A172 (cell line): ENCODE measurements at regions not wholly inside any gene's neighbourhood (a gene's known extent, or its start where the extent isn't known, plus 50 kb on each side); places are given as distances from the start of the nearest gene placed in this dataset.

ENCODE experiments used
- DNase-seq: peaks from one replicate; pipeline ENCODE4 v3.0.0-alpha.2; 2015; ENCODE audit warnings: low spot score

GRCh38 chr11:42175203-42175602 lies 715.8 kb upstream of the LRRC4C start:
- DNase-seq = no peak

GRCh38 chr11:42179216-42179615 lies 719.8 kb upstream of the LRRC4C start:
- DNase-seq = no peak

DNA sequence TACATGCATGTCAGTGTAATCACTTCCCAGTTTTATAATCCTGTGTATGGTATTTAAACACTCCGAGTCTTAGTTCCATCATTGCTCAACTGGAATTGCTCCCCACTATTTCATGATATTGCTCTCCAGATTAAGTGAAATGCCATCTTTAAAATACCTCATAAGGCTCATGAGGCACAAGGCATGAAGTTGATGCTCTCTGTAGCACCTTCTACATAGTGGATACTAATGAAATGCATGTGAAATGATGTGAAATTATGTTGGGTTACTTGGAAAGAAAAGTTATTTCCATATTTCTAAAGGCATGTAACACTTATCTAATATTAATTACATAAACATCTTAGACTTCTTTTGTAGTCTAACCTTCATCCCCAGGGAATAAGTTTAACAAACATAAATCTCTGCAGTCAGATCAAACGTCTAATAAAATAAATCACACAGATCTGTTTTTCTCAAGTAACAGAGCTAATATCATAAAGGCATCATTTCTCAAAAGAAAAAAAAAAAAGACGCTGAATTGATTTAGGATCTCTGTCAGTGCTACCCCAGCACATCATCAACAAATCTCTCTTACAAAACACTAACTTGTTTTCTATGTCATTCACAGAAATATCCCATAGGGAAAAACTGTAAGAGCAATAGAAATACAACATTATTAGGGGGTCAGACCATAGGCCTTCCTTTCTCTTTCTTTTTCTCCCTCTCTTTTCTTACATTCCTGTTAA lies 736.0 kb upstream of the LRRC4C start:
- DNase-seq = no peak

DNA sequence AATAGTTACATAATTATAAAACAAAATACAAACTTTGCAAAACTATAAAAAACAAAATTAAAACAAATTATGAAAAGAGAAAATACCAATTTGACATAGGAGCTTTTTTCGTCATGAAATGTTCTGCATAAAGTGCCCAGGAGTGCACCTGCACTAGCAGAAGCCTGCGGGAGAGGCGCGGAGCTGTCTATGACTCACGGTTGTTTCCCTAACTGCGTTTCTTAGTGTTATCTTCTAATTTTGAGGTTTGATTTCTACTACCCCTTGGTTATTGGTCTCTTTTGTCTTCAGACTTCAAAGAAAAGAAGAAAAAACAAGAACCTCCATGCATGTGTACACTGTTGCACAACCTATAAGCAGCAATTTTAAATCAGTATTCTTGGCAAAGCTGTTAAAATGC lies 740.9 kb upstream of the LRRC4C start:
- no peak for DNase-seq

GRCh38 chr11:42201603-42202148 lies 742.2 kb upstream of the LRRC4C start:
- no peak for DNase-seq

DNA sequence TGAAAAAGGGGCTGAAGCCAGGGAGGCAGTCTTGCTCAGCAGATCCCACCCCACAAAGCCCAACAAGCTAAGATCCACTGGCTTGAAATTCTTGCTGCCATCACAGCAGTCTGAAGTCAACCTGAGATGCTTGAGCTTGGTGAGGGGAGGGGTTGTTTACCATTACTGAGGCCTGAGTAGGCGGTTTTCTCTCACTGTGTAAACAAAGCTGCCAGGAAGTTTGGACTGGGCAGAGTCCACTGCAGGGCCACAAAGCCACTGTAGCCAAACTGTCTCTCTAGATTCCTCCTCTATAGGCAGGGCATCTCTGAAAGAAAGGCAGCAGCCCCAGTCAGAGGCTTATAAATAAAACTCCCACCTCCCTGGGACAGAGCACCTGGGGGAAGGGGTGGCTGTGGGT lies 746.1 kb upstream of the LRRC4C start:
- DNase-seq = no peak

GRCh38 chr11:42225664-42226063 lies 766.2 kb upstream of the LRRC4C start:
- DNase-seq = no peak

- no peak for DNase-seq
These were observed 773.2 kb upstream of the LRRC4C start for GRCh38 chr11:42232673-42233072.

DNA sequence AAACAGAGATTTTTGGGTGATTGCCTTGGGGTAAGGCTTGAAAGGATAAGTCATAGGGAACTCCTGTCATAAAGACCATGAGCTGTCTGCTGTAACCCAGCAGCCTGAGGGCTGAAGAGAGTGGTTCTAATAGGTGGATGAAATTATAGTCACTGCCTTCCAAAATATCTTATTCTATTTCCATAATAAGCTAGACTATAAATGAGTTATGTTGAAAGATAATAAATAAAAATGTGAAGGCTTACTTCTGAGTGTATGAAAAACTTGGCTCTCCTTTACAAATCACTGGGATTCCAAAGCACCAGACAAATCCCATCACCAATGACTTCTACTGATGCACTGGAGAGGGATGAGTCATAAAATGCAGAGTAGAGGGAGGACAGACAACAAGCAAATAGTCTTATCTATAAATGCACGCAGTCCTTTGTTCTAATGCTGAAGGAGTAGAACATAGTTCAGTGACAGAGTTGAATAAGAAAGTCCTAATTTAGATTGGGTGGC lies 775.0 kb upstream of the LRRC4C start:
- DNase-seq = no peak

GRCh38 chr11:42237701-42238235 lies 778.3 kb upstream of the LRRC4C start:
- DNase-seq = no peak

GRCh38 chr11:42239188-42239587 lies 779.7 kb upstream of the LRRC4C start:
- DNase-seq = no peak

GRCh38 chr11:42243385-42243784 lies 783.9 kb upstream of the LRRC4C start:
- DNase-seq = no peak

DNA sequence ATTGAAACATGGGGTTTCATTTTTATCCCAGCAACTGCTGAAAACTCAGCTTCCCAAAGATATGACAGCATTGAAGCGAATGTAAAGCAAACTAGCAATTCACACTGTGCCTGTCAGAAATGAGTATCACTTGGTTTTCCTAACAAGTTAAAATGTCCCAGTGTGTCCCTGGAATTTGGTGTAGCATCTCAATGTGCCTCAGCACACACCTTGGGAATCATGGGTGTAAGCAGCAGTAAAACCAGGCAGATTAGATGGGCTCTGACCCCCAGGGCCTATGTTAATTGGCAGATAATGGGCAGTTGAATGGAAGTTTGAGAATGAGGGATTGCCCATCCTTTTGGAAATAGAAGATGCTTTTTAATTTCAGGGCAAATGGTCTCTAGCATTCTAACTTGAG lies 784.9 kb upstream of the LRRC4C start:
- no peak for DNase-seq

DNA sequence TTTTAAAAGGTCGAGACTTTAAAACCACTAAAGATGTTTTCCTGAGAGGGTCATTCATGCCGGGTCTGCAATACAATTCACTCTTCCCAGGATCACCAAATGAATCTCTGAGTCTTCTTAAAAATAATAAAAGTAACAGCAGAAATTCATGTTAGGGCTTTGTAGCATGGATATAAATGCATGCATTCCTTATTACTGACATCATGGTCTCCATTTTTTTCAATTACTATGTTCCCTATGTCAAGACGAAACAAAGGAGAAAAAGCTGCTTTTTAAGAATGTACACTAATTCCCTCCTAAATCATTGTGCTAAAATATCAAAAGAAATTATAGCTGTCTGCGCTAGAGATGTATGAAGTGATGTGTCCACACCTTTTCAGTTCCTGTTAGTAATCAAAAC lies 789.9 kb upstream of the LRRC4C start:
- DNase-seq = no peak

DNA sequence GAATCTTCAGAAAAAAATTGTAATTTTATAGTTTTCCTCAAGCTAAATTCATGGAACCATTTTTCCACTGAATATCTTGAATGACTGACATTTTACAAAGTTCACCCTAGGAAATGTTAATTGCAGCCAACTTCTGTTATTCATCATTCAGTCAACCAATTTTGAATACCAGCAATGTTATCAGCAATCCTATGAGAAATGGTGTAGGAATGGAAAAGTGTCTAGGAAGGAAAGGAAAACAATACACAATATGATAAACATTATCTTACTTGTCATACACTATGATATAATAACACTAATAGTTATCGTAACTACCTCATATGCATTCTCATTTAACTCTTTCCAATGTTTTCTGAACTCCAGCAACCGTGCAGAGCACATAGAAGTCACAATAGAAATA lies 790.5 kb upstream of the LRRC4C start:
- DNase-seq = no peak

- DNase-seq = no peak
These were observed 792.5 kb upstream of the LRRC4C start for GRCh38 chr11:42251984-42252383.

DNA sequence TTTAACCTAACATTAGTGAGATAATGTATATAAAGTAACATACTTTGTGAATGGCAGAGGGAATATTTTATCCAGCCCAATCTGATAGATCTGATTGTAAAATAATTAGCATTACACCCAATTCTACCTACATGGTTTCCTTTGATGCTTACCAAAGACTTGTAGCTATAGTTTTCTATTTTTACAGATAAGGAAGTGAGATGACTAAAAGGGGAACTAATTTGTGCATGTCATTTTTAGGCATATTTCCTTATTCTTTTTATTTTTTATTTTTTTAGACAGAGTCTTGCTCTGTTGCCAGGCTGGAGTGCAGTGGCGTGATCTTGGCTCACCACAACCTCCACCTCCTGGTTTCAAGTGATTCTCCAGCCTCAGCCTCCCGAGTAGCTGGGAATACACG lies 793.7 kb upstream of the LRRC4C start:
- DNase-seq = no peak

GRCh38 chr11:42255906-42256305 lies 796.5 kb upstream of the LRRC4C start:
- no peak for DNase-seq

DNA sequence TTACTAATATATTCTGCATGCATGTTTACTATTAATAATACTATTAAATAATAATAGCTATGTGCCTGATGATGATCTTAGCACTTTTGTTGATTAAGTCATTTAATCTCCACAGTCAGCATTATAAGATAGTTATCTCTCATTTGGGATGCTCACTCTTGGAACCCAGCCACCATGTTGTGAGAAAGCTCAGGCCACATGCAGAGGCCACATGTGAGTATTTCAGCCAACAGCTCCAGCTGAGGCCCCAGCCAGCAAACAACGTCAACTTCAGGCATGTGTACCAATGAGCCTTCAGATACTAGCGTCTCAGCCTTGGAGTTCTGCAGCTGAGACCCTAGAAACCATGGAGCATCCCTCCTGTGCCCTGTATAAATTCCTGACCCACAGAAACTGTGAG lies 798.1 kb upstream of the LRRC4C start:
- DNase-seq = no peak

- DNase-seq = no peak
These were observed 805.6 kb upstream of the LRRC4C start for GRCh38 chr11:42265072-42265471.

DNA sequence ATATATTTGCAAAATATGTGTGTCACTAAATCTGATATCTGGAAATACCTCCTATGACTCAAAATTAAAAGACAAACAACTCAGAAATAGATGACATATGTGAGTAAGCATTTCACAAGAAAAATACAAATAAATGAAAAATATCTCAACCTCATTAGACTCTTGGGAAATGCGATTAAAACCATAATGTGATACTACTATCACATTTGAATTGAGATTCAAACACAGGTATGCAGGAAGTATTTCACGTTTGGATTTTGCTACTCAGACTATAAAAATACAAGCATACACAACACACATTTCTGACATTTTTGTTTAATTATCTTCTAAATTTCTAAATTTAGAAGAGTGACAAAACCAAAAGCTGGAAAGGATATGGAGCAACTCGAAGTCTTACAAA lies 811.9 kb upstream of the LRRC4C start:
- no peak for DNase-seq

GRCh38 chr11:42273977-42274376 lies 814.5 kb upstream of the LRRC4C start:
- DNase-seq = no peak

- no peak for DNase-seq
These were observed 837.5 kb upstream of the LRRC4C start for GRCh38 chr11:42296910-42297309.

- no peak for DNase-seq
These were observed 840.3 kb upstream of the LRRC4C start for GRCh38 chr11:42299780-42300179.
